Activated CD4-positive, CD25-positive, alpha-beta regulatory T cell treated with anti-CD3 and anti-CD28 coated beads, Interleukin-2, amount 50 U/mL, for 24 hours (primary cell): ENCODE measurements at regions not wholly inside any gene's neighbourhood (a gene's known extent, or its start where the extent isn't known, plus 50 kb on each side); places are given as distances from the start of the nearest gene placed in this dataset.

ENCODE experiments used
- ATAC-seq, 2 donors: fragments of 150-1000 bp; cut with Tn5 transposase; one replicate each; pipeline ENCODE4 v1.10.0; 2021; ENCODE audit warnings: mild to moderate bottlenecking in 1 of 2, moderate library complexity in 1 of 2

DNA sequence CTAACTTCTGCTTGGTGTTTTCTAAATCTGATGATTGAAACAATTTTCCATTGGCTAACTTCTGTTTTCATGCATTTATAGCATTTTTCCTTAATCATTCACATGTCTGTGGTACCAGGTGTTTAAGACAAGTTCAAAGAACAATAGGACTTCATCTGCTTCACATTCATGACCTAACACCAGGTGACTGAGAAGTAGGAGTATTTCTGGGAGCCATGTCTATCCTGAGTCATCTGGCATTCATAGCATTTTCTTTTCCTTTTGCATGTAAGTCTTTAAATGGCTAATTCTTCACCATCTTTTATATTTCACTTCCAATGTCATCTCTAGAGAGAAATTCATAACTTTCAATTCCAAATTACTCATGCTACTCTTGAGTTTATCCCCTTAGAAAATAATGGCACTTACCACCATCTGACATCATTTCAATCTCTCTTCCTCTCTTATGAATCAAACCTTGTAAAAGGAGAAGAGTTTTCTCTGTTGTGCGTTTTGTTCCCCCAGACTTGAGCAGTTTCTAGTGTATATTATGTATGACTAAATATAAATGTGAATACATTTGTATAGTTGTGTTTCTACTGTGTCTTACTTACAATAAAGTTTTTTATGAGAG is 1196.1 kb upstream of the CDH9 start:
- no peak for ATAC-seq

DNA sequence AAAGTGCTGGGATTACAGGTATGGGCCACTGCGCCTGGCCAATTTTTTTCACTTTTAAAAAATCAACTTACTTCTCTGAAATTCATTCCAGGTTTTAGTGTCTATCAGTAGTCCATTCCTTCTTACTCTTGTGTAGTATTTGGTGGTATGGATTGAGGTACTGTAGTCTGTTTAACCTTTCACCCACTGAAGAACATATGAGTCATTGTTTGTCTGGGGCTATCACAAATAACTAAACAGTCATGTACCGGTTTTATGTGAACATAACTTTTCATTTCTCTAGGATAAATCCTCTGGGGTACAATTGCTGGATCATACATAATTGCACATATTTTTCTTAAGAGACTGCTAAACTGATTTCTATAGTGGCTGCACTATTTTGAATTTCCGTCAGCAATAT is 1188.0 kb upstream of the CDH9 start:
- ATAC-seq = no peak

GRCh38 chr5:28219539-28219938 is 1181.2 kb upstream of the CDH9 start:
- no peak for ATAC-seq

DNA sequence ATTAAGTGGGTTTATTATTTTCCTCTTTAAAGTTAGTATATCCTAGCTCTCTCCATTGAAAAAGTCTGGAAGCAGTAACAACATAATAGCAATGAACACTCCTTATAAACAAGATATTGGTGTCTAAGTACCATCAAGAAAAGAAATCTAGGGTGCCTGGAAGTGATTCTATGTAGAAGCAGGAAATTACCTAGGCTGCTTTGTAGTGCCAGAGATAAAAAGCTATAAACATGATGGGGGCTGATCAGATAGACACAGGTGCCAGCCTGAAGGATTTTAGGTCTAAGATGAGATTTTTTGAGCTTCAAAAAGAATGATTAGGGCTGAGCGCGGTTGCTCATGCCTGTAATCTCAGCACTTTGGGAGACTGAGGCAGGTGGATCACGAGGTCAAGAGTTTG is 1179.3 kb upstream of the CDH9 start:
- no peak for ATAC-seq

DNA sequence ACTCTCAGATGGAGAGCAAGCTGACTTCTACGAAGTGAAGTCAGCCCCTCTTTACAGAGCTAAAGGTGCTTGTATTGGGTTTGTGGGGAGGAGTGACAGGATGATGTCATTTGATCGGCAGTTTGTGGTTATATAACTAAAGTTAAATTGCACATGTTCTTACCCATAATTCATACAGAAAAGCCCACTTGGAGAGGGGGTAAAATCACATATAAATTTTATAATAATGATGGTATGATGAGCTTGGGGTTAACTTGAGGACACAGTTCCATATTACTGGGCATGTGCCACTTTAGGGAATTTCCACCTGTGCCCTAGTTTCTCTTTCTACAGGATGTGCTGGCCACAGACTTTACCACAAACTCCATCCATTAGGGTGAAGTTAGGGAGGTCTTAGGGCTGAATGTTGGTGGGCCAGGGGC is 1178.6 kb upstream of the CDH9 start:
- ATAC-seq = peak in 1 of 2 donors; percentile 13

DNA sequence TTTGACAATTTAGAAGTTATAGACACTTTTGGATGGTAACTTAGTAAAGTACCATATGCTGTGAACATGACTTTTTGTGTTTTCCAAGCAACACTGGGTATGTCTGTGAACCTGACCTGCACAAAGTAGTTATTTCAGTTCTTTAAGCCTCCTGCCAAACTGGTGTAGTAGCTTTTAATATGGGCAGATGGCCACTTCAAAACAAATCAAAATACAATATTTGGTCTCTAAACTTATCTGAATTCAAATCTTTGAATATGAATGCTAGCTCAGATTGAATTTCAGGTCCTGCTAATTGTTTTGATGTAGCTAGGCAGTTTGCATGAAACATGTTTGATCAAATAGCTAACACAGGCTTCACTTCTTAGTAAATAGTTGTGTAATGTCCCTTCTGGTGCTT is 1176.7 kb upstream of the CDH9 start:
- ATAC-seq = no peak

DNA sequence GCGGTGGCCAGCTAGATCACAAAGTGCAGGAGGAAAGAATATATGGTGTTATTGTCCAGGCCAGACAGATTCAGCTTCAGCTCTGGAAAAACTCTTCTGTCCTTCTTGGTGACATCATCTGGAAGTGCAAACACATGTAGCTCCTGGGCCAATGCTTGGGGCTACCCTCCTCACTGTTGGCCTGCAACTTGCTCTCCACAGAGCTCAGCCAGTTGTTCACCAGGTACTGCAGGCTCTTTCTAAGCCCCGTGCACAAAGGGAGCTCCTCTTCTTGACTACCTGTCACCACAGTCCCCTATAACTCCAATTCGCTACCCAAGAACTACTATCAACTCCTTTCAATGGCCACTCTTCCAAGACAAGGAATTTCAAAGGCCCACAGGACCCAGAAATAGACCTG is 1175.9 kb upstream of the CDH9 start:
- ATAC-seq = no peak

GRCh38 chr5:28208356-28208755 is 1170.0 kb upstream of the CDH9 start:
- ATAC-seq = no peak

- no peak for ATAC-seq
Measured at GRCh38 chr5:28190011-28190410, 1151.6 kb upstream of the CDH9 start.

- ATAC-seq = no peak
Measured at GRCh38 chr5:28174691-28175090, 1136.3 kb upstream of the CDH9 start.

- ATAC-seq = no peak
Measured at GRCh38 chr5:28165096-28165495, 1126.7 kb upstream of the CDH9 start.

- ATAC-seq = no peak
Measured at GRCh38 chr5:28164568-28164967, 1126.2 kb upstream of the CDH9 start.

- no peak for ATAC-seq
Measured at GRCh38 chr5:28156981-28157380, 1118.6 kb upstream of the CDH9 start.

- ATAC-seq = no peak
Measured at GRCh38 chr5:28143519-28143918, 1105.1 kb upstream of the CDH9 start.

DNA sequence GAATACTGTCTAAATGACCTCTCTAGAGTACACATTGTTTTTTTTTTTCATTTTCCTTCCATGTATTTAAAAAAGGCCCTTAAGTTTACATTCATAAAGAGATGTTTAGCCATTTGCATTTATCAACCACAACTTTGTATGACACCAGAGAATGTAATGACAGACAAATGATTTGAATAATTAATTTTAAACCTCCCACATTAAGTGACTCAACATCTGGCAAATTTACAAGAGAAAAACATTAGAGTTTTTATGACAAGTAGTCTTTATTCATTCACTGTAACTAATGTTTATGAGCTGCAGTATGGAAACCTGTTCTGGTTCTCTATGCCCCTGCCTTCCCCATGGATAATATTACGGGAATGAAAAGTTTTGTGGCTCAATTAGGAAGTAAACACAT is 1093.8 kb upstream of the CDH9 start:
- ATAC-seq = no peak

DNA sequence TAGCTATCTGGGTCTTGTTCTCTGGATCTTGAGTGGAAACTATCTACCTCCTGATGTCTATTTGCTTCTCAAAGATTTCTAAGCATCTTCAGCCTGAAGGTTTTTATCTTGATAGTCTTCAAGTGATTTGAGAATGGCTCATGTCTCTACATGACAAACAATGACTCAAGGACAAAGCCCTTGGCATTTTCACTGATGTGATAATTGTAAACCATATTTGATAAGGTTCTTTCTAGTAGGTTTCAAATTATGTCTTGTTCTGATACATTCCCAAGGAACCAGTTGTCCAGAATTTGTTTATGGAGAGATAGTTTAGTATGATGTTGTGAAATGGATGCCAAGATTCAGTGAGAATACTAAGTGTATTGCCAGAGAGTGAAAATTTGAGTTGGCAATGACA is 1079.3 kb upstream of the CDH9 start:
- no peak for ATAC-seq

DNA sequence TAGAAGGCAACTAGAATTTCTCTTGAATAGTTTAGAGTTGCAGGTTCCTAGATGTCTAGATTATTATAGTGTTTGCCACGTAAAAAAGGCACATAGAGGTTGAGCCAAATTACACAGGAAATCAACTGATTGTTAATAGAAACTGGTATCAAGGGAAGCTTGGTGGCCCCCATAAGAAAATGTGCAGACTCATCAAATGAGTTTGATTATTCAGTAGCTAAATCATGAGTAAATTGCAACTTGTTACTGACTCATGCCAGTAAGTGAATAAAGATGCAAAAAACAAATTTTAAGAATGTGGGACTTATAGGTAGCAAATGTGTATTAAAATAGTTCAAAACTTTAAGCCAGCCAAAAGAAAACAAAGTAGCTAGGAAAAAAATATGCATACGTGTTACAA is 1078.9 kb upstream of the CDH9 start:
- ATAC-seq = no peak

DNA sequence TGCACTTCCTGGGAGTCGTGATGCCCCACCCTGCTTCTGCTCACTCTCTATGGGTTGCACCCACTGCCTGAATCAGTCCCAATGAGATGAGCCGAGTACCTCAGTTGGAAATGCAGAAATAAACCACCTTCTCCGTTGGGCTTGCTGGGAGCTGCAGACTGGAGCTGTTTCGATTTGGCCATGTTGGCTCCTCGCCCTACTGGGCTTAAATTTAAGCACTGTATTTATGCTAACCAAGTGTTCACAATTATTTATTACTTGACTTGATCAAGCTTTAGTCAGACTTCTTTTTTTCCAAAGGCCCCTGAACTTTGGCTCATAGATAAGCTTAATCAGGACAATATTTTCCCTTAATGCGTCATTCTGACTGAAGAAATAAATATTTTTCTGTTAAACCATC is 1072.4 kb upstream of the CDH9 start:
- no peak for ATAC-seq

DNA sequence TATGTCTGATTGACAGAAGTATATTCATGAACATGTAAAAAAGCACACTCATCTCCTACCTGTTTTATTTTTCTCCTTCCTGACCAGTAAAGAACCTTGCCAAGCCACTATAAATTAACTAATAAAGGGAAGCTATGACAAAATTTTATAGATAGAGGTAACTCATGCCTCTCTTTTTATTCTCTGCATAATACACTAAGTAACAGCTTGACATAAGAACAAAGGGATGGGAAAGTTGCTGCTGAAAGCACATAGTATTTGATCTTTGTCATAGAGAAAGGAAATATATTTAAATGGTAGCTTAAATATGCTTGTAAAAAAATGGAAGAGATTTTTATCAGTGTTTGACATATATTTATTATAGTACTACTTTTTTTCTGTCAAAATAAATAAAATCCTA is 1065.7 kb upstream of the CDH9 start:
- ATAC-seq = no peak

GRCh38 chr5:28084069-28084468 is 1045.7 kb upstream of the CDH9 start:
- ATAC-seq = no peak

DNA sequence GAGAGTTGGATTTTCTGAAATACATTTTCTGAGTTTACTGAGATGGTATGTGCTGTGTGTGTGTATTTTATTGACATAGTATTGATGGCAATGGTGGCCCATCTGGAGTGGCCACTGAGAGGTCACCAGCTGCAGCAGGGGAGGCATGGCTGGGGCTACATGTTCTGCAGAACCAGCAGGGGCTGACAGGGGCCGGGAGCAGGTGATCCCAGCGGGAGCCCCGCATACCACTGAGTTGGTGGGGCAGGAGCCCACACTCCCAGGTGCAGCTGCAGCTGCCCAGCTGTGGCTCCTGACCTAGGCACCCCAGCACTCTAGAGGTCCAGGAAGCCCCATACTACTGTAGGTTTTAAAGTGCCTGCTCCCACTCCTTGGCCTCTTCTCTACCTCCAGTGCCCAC is 1044.2 kb upstream of the CDH9 start:
- no peak for ATAC-seq

- no peak for ATAC-seq
Measured at GRCh38 chr5:28077291-28078240, 1039.2 kb upstream of the CDH9 start.

- no peak for ATAC-seq
Measured at GRCh38 chr5:28066856-28067255, 1028.5 kb upstream of the CDH9 start.

- no peak for ATAC-seq
Measured at GRCh38 chr5:28065656-28066055, 1027.3 kb upstream of the CDH9 start.
